Activated CD4-positive, alpha-beta T cell treated with anti-CD3 and anti-CD28 coated beads, Interleukin-2, amount 10 ng/mL, durations not matched to agents 24 days and 14 days (primary cell): ENCODE measurements at regions not wholly inside any gene's neighbourhood (a gene's known extent, or its start where the extent isn't known, plus 50 kb on each side); places are given as distances from the start of the nearest gene placed in this dataset.
"Not testable (repeated sequence)": the region's sequence is repeated elsewhere in the genome, so short reads cannot be mapped to it uniquely, and the experiment has no call there.

ENCODE experiments used
- DNase-seq: peaks from one replicate; pipeline ENCODE4 v3.0.0; 2022
- H3K27ac Mint-ChIP-seq: one replicate; pipeline ENCODE4 v1.8.0; 2022; ENCODE audit warnings: mild to moderate bottlenecking, mixed read lengths
- H3K27me3 Mint-ChIP-seq: one replicate; pipeline ENCODE4 v1.8.0; 2022; ENCODE audit warnings: mixed read lengths
- H3K36me3 Mint-ChIP-seq: one replicate; pipeline ENCODE4 v1.8.0; 2022; ENCODE audit warnings: low read depth, mild to moderate bottlenecking, mixed read lengths
- H3K4me1 Mint-ChIP-seq: one replicate; pipeline ENCODE4 v1.8.0; 2021; ENCODE audit warnings: mixed read lengths
- H3K4me3 Mint-ChIP-seq: one replicate; pipeline ENCODE4 v1.8.0; 2022; ENCODE audit warnings: mild to moderate bottlenecking, moderate library complexity, mixed read lengths
- H3K9me3 Mint-ChIP-seq: one replicate; pipeline ENCODE4 v1.8.0; 2021; ENCODE audit warnings: mixed read lengths
- intact Hi-C: fragments of 100-400 bp; cut with micrococcal nuclease; formaldehyde crosslinking; loops from one replicate; pipeline ENCODE4 v1.15.1; 2023

DNA sequence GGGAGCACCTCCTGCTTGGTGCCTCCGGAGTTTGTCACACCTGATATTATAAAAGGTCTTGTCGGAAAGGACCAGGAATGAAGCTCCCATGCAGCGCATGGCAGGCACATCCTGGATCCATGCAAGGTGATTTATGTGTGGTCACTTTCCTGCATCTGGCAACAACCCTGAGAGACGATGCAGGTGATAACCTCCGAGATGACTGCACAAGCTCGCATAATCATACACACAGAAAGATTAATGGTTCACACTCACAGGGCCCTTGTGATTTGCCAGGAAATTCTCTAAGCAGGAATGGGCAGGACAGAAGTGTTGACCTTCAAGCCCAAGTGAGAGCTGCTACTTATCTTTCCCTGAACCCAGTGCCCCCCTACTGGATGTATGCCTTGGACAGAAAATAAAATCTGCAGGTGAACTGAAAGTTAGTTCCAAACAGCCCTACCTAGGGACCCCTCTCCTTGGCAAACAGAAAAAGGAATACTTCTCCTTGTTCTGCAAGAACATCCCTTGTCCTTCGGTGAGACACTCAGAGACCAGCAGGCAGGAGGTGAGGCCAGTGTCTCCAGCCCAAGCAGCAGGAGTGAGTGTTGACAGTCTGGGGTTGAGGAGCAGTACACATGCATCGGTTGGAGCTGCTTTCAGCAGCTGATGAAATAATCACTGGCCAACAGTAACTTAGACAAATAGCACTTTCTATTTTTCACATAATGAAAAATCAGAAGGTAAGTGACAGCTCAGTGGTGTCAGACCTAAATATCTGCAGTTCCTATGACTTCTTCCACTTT is 619.4 kb upstream of the B3GAT1 start:
- Mint-ChIP-seq H3K27ac (no peak overlapping the region), H3K36me3 (no peaks in the 10 kb centered on the region), H3K27me3 (no peaks in the 10 kb centered on the region), H3K4me3 (no peak overlapping the region), H3K4me1 (no peaks in the 10 kb centered on the region), H3K9me3 (peaks cover 5% of the 10 kb centered on the region)
- intact Hi-C loops: no loop called here
- no peak for DNase-seq

GRCh38 chr11:135027461-135027860 is 615.4 kb upstream of the B3GAT1 start:
- Mint-ChIP-seq H3K27me3 (no peaks in the 10 kb centered on the region), H3K36me3 (no peaks in the 10 kb centered on the region), H3K27ac (no peak overlapping the region), H3K9me3 (no peaks in the 10 kb centered on the region), H3K4me1 (no peaks in the 10 kb centered on the region), H3K4me3 (no peak overlapping the region)
- DNase-seq: peak; percentile 69
- intact Hi-C loops: no loop called here

DNA sequence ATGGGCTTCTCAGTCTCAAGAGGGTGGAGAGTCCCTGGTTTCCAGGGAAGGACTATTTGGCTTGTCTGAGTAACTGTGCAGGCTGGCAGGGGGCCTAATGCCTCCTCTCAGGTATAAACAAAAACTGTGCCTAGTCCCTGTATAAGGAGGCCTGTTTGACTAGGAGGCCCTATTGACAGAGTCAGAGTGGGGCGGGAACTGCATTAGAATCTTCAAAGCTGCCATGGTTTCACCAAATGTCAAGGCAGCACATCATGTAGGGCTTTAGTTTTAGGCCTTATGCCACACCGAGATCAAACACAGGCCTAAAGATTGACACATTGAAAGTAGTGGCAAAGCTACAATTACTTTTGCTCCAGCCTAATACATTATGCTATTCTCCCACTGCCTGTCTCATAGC is 611.5 kb upstream of the B3GAT1 start:
- Mint-ChIP-seq H3K27me3 (no peaks in the 10 kb centered on the region), H3K4me1 (no peaks in the 10 kb centered on the region), H3K4me3 (no peak overlapping the region), H3K9me3 (no peaks in the 10 kb centered on the region), H3K36me3 (no peaks in the 10 kb centered on the region), H3K27ac (no peak overlapping the region)
- intact Hi-C loops: no loop called here
- no peak for DNase-seq

DNA sequence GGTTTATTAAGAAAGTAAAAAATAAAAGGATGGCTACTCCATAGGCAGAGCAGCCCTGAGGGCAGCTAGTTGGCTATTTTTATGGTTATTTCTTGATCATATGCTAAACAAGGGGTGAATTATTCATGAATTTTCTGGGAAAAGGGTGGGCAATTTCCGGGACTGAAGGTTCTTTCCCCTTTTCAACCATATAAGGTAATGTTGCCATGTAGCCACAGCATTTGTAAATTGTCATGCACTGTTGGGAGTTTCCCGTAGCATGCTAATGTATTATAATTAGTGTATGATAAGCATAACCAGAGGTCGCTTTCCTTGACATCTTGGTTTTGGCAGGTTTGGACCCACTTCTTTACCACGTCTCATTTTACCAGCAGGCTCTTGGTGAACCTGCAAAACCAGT is 610.4 kb upstream of the B3GAT1 start:
- H3K36me3 Mint-ChIP-seq: no peaks in the 10 kb centered on the region
- no peaks in the 10 kb centered on the region for H3K4me1 Mint-ChIP-seq
- intact Hi-C loops: no loop called here
- DNase-seq: no peak
- H3K27me3 Mint-ChIP-seq: no peaks in the 10 kb centered on the region
- no peak overlapping the region for H3K27ac Mint-ChIP-seq
- H3K9me3 Mint-ChIP-seq: no peaks in the 10 kb centered on the region
- H3K4me3 Mint-ChIP-seq: no peak overlapping the region

- H3K27ac Mint-ChIP-seq: no peak overlapping the region
- H3K9me3 Mint-ChIP-seq: no peaks in the 10 kb centered on the region
- intact Hi-C loops: no loop called here
- H3K36me3 Mint-ChIP-seq: no peaks in the 10 kb centered on the region
- H3K4me3 Mint-ChIP-seq: no peak overlapping the region
- no peak for DNase-seq
- H3K27me3 Mint-ChIP-seq: no peaks in the 10 kb centered on the region
- H3K4me1 Mint-ChIP-seq: no peaks in the 10 kb centered on the region
Measured at GRCh38 chr11:135019899-135020298, 607.9 kb upstream of the B3GAT1 start.

- no peak overlapping the region for H3K27ac Mint-ChIP-seq
- H3K4me1 Mint-ChIP-seq: no peaks in the 10 kb centered on the region
- H3K9me3 Mint-ChIP-seq: no peaks in the 10 kb centered on the region
- no peak for DNase-seq
- intact Hi-C loops: no loop called here
- H3K27me3 Mint-ChIP-seq: no peaks in the 10 kb centered on the region
- H3K4me3 Mint-ChIP-seq: no peak overlapping the region
- H3K36me3 Mint-ChIP-seq: no peaks in the 10 kb centered on the region
Measured at GRCh38 chr11:135019343-135019871, 607.4 kb upstream of the B3GAT1 start.

DNA sequence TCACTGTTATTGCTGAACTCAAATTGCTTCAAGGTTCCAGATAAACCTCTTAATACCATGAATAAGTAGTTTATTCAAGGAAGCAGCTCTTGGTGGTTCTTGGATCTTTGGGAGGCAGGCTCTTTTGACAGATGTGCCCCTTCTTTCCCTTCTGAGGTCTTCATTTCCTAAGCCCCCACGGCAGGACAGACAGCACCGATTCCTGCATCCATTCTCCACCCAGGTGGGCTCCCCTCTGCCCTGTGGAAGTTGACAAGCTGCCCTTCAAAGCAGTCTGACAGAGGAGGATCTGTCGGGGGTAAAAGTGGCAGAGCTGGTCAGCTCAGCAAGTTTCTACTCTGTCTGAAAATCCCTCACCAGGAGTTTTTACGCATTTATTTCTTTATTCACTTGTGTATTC is 605.3 kb upstream of the B3GAT1 start:
- H3K9me3 Mint-ChIP-seq: no peaks in the 10 kb centered on the region
- H3K36me3 Mint-ChIP-seq: no peaks in the 10 kb centered on the region
- H3K27me3 Mint-ChIP-seq: no peaks in the 10 kb centered on the region
- H3K4me3 Mint-ChIP-seq: no peak overlapping the region
- no peak overlapping the region for H3K27ac Mint-ChIP-seq
- H3K4me1 Mint-ChIP-seq: no peaks in the 10 kb centered on the region
- DNase-seq: no peak
- intact Hi-C loops: no loop called here

DNA sequence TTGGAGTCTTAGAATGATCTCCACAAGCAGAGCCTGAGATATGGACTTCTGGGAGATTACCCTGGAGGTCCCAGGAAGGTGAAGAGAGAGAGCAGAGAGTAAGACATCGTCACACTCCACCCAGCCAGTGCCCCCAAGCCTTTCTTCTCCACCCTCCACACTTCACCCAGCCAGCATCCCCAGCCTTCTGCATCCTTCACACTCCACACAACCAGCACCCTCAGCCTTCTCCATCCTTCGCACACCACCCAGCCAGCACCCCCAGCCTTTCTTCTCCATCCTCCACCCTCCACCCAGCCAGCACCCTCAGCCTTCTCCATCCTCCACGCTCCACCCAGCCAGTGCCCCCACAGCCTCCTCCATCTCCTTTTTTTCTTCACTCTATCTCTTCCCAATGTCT is 603.9 kb upstream of the B3GAT1 start:
- Mint-ChIP-seq H3K27me3 (no peaks in the 10 kb centered on the region), H3K4me3 (no peak overlapping the region)
- intact Hi-C loops: no loop called here

GRCh38 chr11:135011313-135011712 is 599.3 kb upstream of the B3GAT1 start:
- intact Hi-C loops, H3K36me3 Mint-ChIP-seq, DNase-seq: not testable (repeated sequence)

More for the DNA sequence above, 603.9 kb upstream of the B3GAT1 start:
- Mint-ChIP-seq H3K36me3 (no peaks in the 10 kb centered on the region), H3K9me3 (peaks cover 6% of the 10 kb centered on the region), H3K4me1 (no peaks in the 10 kb centered on the region), H3K27ac (no peak overlapping the region)
- DNase-seq: no peak

GRCh38 chr11:135009125-135009524 is 597.1 kb upstream of the B3GAT1 start:
- H3K27me3 Mint-ChIP-seq: no peaks in the 10 kb centered on the region

More at GRCh38 chr11:135011313-135011712, 599.3 kb upstream of the B3GAT1 start:
- H3K27ac Mint-ChIP-seq, H3K4me1 Mint-ChIP-seq, H3K4me3 Mint-ChIP-seq, H3K27me3 Mint-ChIP-seq, H3K9me3 Mint-ChIP-seq: not testable (repeated sequence)

DNA sequence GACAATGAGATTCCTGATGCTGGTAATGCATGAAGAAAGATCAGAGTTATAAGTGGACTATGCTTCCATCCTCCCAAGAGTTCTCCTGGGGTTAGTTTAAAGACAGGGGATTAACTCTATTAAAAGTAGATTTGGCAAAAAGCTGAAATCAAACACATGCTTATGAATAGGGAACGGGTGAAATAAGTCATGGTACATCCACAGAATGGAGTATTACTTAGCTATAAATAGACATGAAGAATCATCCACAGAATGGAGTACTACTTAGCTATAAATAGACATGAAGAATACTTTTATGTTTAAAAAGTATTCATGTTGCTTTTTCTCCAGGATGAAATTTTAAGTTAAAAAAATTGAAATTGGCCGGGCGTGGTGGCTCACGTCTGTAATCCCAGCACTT is 596.4 kb upstream of the B3GAT1 start:
- Mint-ChIP-seq H3K4me3 (no peak overlapping the region), H3K27me3 (no peaks in the 10 kb centered on the region), H3K9me3 (peaks cover 6% of the 10 kb centered on the region), H3K27ac (no peak overlapping the region), H3K36me3 (no peaks in the 10 kb centered on the region), H3K4me1 (no peaks in the 10 kb centered on the region)
- intact Hi-C loops: no loop called here
- DNase-seq: no peak

More at GRCh38 chr11:135009125-135009524, 597.1 kb upstream of the B3GAT1 start:
- intact Hi-C loops: no loop called here
- peaks cover 6% of the 10 kb centered on the region for H3K9me3 Mint-ChIP-seq
- H3K36me3 Mint-ChIP-seq: no peaks in the 10 kb centered on the region
- no peak overlapping the region for H3K27ac Mint-ChIP-seq
- H3K4me3 Mint-ChIP-seq: no peak overlapping the region
- H3K4me1 Mint-ChIP-seq: no peaks in the 10 kb centered on the region
- no peak for DNase-seq

GRCh38 chr11:135008001-135008405 is 596.0 kb upstream of the B3GAT1 start:
- no peak overlapping the region for H3K27ac Mint-ChIP-seq
- H3K36me3 Mint-ChIP-seq: no peaks in the 10 kb centered on the region
- H3K27me3 Mint-ChIP-seq: no peaks in the 10 kb centered on the region
- no peak for DNase-seq
- intact Hi-C loops: no loop called here
- H3K4me1 Mint-ChIP-seq: no peaks in the 10 kb centered on the region
- peaks cover 6% of the 10 kb centered on the region for H3K9me3 Mint-ChIP-seq
- H3K4me3 Mint-ChIP-seq: no peak overlapping the region

DNA sequence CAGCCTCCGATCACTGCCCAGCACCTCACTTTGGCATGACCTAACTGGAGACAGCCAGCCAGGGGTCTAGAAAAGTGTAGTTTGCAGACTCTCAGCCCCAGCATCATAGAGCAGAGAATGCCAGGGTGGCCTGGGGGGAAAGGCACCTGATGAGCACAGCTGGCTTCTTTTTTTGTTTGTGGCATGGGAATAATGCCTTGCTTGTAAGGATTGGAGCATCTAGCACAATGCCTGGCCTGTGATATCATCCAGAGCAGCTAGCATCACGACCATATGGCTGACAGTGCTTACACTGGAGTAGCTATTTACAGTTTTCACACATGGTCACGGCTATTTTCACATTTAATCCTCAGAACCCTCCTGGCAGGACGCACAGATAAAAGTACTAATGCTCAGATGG is 594.8 kb upstream of the B3GAT1 start:
- intact Hi-C loops: no loop called here
- Mint-ChIP-seq H3K36me3 (no peaks in the 10 kb centered on the region), H3K4me3 (no peak overlapping the region), H3K27ac (no peak overlapping the region), H3K9me3 (peaks cover 2% of the 10 kb centered on the region), H3K4me1 (no peaks in the 10 kb centered on the region), H3K27me3 (no peaks in the 10 kb centered on the region)
- DNase-seq: no peak

DNA sequence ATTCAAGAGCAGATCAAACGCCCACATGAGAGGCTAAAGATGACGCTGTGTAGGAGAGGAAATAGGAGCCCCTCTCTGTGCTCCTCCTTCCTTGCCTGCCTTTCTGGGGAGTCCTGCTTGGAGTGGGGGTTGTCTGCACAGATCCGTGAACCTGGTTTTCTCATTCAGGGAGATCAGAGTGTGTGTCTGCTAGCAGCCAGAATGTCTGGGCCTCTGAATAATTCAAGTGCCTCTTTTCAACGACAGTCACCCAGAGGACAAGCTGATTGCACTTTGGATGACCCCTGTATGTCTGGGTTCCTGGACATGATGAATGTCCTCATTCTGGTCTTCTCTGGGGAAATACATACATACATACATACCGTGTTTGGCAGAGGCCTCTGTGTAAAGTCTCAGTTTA is 592.5 kb upstream of the B3GAT1 start:
- DNase-seq: no peak
- Mint-ChIP-seq H3K27ac (no peak overlapping the region), H3K4me1 (no peaks in the 10 kb centered on the region), H3K27me3 (no peaks in the 10 kb centered on the region), H3K36me3 (no peaks in the 10 kb centered on the region), H3K9me3 (no peaks in the 10 kb centered on the region), H3K4me3 (no peak overlapping the region)
- intact Hi-C loops: no loop called here

DNA sequence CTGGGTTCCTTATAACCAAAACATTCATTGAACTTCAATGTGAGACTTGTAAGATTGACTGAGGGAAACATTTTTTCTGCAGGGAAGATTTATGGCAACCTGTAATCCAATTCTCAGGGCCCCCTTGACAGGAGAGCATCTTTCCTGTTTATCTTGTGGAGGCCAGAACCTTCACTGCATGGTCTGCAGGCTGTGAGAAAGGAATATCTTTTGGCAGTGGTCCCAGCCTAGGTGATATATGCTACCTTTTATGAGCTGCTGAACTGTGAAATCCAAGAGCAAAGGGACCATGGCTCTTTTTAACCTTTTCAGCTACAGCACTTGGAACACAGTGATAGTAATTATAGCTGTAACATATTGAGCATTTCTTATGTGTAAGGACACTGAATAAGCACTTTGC is 590.2 kb upstream of the B3GAT1 start:
- Mint-ChIP-seq H3K36me3 (no peaks in the 10 kb centered on the region), H3K9me3 (no peaks in the 10 kb centered on the region), H3K27me3 (no peaks in the 10 kb centered on the region), H3K4me3 (no peak overlapping the region), H3K27ac (no peak overlapping the region), H3K4me1 (no peaks in the 10 kb centered on the region)
- intact Hi-C loops: no loop called here
- no peak for DNase-seq
